ENCODE measurements at regions not wholly inside any gene's neighbourhood (a gene's known extent, or its start where the extent isn't known, plus 50 kb on each side); places are given as distances from the start of the nearest gene placed in this dataset.

GRCh38 chr18:76579301-76579695 lies 84.3 kb upstream of the ZNF516 start:
- no peak overlapping the region for H2AFZ ChIP-seq (ENCODE audit: low read depth)
- no peak overlapping the region for H3K27ac ChIP-seq (ENCODE audit: low read depth in 2 of 2, low read length in 1 of 2)
- H3K27me3 ChIP-seq (ENCODE audit: insufficient read depth), result no peaks in the 10 kb centered on the region
- no peak for DNase-seq
- no peak overlapping the region for H3K9ac ChIP-seq
- TF ChIP-seq FOSL2 (IDR thresholded peaks at IDR 0.05; ENCODE audit: borderline replicate concordance, low read depth) (no peak), TCF12 (IDR thresholded peaks at IDR 0.05) (no peak), ZBTB33 (IDR thresholded peaks at IDR 0.05; ENCODE audit: borderline replicate concordance, low read depth) (no peak), MEF2A (IDR thresholded peaks at IDR 0.05; ENCODE audit: borderline replicate concordance, low read depth) (no peak), GATA2 (CRISPR knock-in tag; IDR thresholded peaks at IDR 0.05) (no peak), NRF1 (IDR thresholded peaks at IDR 0.05; ENCODE audit: low read depth, low read length) (no peak)
- H3K9me3 ChIP-seq, result no peaks in the 10 kb centered on the region
- no peaks in the 10 kb centered on the region for H3K4me1 ChIP-seq (ENCODE audit: control insufficient read depth in 1 of 2, insufficient read depth in 2 of 2, low read depth in 1 of 2, low read length in 1 of 2)
- no peaks in the 10 kb centered on the region for H3K79me2 ChIP-seq (ENCODE audit: insufficient read depth)
- ChIA-PET POLR2A (no interaction called here), CTCF (no interaction called here)
- no peaks in the 10 kb centered on the region for H3F3A ChIP-seq (replicated peaks; ENCODE audit: insufficient read depth)
- WGBS (ENCODE audit: low lambda C conversion rate), result 67% methylated on average over 16 of the region's 17 CpGs
- no peaks in the 10 kb centered on the region for H3K9me2 ChIP-seq
- H3K4me2 ChIP-seq, result no peak overlapping the region
- no peaks in the 10 kb centered on the region for H3K36me3 ChIP-seq (replicated peaks in 1 of 2; ENCODE audit: control insufficient read depth in 1 of 2, insufficient read depth in 2 of 2, low read length in 1 of 2)
- H3K4me3 ChIP-seq (ENCODE audit: low read depth in 2 of 2, low read length in 1 of 2), result no peak overlapping the region
- no peaks in the 10 kb centered on the region for H4K20me1 ChIP-seq (ENCODE audit: insufficient read depth)

- Histone ChIP-seq H3K27ac (ENCODE audit: low read depth in 2 of 2, low read length in 1 of 2) (no peak overlapping the region), H3K9me3 (no peaks in the 10 kb centered on the region)
- no peak for DNase-seq
- TF ChIP-seq RCOR1 (IDR thresholded peaks at IDR 0.05; ENCODE audit: low read length) (no peak), TAF1 (IDR thresholded peaks at IDR 0.05; ENCODE audit: borderline replicate concordance, low read depth, low read length) (no peak), FOXM1 (IDR thresholded peaks at IDR 0.05; ENCODE audit: low read depth) (no peak), FOXJ3 (CRISPR knock-in tag; IDR thresholded peaks at IDR 0.05) (no peak), RXRA (IDR thresholded peaks at IDR 0.05; ENCODE audit: borderline replicate concordance, low read depth) (no peak), IRF3 (IDR thresholded peaks at IDR 0.05; ENCODE audit: low read depth, low read length) (no peak), USF1 (IDR thresholded peaks at IDR 0.05; ENCODE audit: borderline replicate concordance, low read depth) (no peak), PBX3 (IDR thresholded peaks at IDR 0.05) (no peak), ZBTB33 (IDR thresholded peaks at IDR 0.05; ENCODE audit: borderline replicate concordance, low read depth) (no peak), EP300 (IDR thresholded peaks at IDR 0.05; ENCODE audit: borderline replicate concordance in 1 of 2, low read depth in 1 of 2, low read length in 1 of 2) (no peak), ELF1 (IDR thresholded peaks at IDR 0.05) (no peak)
Observed at GRCh38 chr18:76578571-76579300, 83.7 kb upstream of the ZNF516 start.

More at GRCh38 chr18:76578571-76579300, 83.7 kb upstream of the ZNF516 start:
- no peaks in the 10 kb centered on the region for H3K79me2 ChIP-seq (ENCODE audit: insufficient read depth)
- CTCF ChIA-PET, result no interaction called here
- POLR2A ChIA-PET, result no interaction called here
- H3F3A ChIP-seq (replicated peaks; ENCODE audit: insufficient read depth), result no peaks in the 10 kb centered on the region
- no peak overlapping the region for H2AFZ ChIP-seq (ENCODE audit: low read depth)
- no peaks in the 10 kb centered on the region for H3K36me3 ChIP-seq (replicated peaks in 1 of 2; ENCODE audit: control insufficient read depth in 1 of 2, insufficient read depth in 2 of 2, low read length in 1 of 2)
- no peak overlapping the region for H3K4me3 ChIP-seq (ENCODE audit: low read depth in 2 of 2, low read length in 1 of 2)
- no peaks in the 10 kb centered on the region for H3K27me3 ChIP-seq (ENCODE audit: insufficient read depth)
- 55% methylated on average over 11 of the region's 39 CpGs for WGBS (ENCODE audit: low lambda C conversion rate)
- H4K20me1 ChIP-seq (ENCODE audit: insufficient read depth), result no peaks in the 10 kb centered on the region
- H3K4me2 ChIP-seq, result no peak overlapping the region
- H3K9me2 ChIP-seq, result no peaks in the 10 kb centered on the region
- no peak overlapping the region for H3K9ac ChIP-seq
- no peaks in the 10 kb centered on the region for H3K4me1 ChIP-seq (ENCODE audit: control insufficient read depth in 1 of 2, insufficient read depth in 2 of 2, low read depth in 1 of 2, low read length in 1 of 2)

Measured in SK-N-SH (cell line).